ENCODE measurements at regions not wholly inside any gene's neighbourhood (a gene's known extent, or its start where the extent isn't known, plus 50 kb on each side); places are given as distances from the start of the nearest gene placed in this dataset.

DNA sequence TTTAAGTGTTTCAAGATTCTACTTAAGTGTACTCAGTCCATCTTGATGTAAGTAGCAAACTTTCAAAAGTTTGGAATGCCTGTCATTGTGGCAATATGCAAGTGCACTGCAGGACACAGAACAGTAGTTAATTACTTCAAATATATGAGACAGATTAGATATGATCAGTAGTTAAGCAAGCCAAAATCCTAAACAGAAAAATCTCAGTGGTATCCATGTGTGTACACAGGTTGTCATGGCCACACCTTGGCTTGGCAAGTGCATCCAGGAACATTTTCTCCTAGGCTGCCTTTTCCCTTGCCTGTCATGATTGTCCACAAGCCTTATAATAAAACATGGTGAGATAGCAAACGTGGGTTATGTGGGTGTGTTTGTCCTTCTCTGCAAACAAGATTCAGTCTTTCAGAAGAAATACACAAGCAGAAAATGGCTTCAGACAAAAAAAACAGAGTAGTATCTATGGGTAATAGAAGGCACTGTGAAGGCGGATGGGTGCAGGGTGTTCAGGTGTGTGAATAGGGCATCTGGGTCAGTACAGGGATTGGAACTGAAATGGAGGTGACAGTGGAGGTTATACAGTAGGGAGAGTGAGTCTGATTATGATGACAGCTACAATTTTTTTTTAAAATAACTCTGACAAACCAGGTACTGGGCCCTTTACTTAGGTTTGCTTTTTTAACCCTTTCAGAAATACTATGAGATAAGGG lies 229.0 kb upstream of the LRIG1 start:
- Histone ChIP-seq H3K4me3 (ENCODE audit: low read length) (no peak overlapping the region), H3K4me2 (ENCODE audit: low read length) (no peak overlapping the region), H3K9ac (ENCODE audit: low read depth, low read length) (no peak overlapping the region), H3K9me3 (replicated peaks; ENCODE audit: low read length) (no peaks in the 10 kb centered on the region), H3K27me3 (ENCODE audit: control insufficient read depth, insufficient read depth, low read length) (no peaks in the 10 kb centered on the region), H3K36me3 (ENCODE audit: insufficient read depth, low read length) (no peaks in the 10 kb centered on the region), H3K4me1 (ENCODE audit: control insufficient read depth, insufficient read depth, low read length) (no peaks in the 10 kb centered on the region)

DNA sequence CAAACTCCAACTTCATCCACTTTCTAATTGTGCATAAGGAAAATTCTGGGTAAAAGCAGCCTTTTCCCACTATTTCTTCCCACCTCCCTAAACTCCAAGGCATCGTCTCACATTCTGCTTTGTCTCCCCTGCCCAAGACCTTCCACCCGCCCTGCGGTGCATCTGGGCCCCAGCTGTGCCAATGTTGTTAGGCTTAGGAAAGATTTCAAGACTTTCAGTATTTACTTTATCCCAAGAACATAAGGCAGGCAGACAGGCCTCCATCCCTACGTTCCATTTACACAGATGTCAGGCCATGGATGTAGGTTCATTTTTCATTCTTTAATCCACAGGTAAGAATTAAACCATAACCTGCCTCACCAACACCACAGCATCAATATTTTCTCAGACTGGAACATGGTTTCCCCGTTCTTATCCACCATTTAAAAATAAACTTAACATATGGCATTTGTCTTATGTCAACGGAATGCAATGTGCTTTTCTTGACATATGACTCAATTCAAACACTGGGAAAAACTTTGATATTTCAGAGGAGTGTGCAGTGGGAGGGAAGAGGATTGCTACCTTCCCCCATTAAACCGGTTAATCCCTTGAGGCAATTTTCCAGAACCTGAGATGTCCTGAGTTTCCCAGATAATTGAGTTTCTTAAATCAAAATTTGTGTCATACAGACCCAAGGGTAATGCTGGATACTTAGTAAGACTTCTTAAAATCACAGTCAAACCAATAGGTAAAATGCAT lies 238.0 kb upstream of the LRIG1 start:
- no peak overlapping the region for H3K4me3 ChIP-seq (ENCODE audit: low read length)
- H3K27me3 ChIP-seq (ENCODE audit: control insufficient read depth, insufficient read depth, low read length), result no peaks in the 10 kb centered on the region
- no peak overlapping the region for H3K4me2 ChIP-seq (ENCODE audit: low read length)
- no peak overlapping the region for H3K9ac ChIP-seq (ENCODE audit: low read depth, low read length)
- peaks cover 9% of the 10 kb centered on the region for H3K4me1 ChIP-seq (ENCODE audit: control insufficient read depth, insufficient read depth, low read length)
- H3K9me3 ChIP-seq (replicated peaks; ENCODE audit: low read length), result no peaks in the 10 kb centered on the region
- H3K36me3 ChIP-seq (ENCODE audit: insufficient read depth, low read length), result no peaks in the 10 kb centered on the region

DNA sequence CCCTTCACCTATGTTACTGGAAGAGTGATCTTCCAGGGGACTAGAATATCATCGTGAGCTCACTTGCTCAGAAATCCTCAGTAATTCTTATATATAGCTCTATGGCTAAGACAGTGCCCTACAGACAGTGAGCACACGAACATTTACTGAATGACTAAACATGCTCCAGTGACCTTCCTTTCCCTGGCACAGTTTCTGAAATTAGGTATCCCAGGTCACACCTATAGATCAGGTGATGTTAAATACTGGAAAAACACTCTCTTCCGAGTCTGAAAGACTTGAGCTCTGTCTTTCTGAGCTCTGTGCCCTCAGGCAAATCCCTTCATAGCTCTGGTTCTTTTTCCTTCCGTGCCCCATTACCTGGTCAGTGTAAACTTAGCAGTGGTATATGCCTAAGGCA lies 239.4 kb upstream of the LRIG1 start:
- H3K9me3 ChIP-seq (replicated peaks; ENCODE audit: low read length), result no peaks in the 10 kb centered on the region
- H3K36me3 ChIP-seq (ENCODE audit: insufficient read depth, low read length), result no peaks in the 10 kb centered on the region
- H3K4me3 ChIP-seq (ENCODE audit: low read length), result no peak overlapping the region
- peaks cover 9% of the 10 kb centered on the region for H3K4me1 ChIP-seq (ENCODE audit: control insufficient read depth, insufficient read depth, low read length)
- H3K27me3 ChIP-seq (ENCODE audit: control insufficient read depth, insufficient read depth, low read length), result no peaks in the 10 kb centered on the region
- H3K9ac ChIP-seq (ENCODE audit: low read depth, low read length), result no peak overlapping the region
- no peak overlapping the region for H3K4me2 ChIP-seq (ENCODE audit: low read length)

DNA sequence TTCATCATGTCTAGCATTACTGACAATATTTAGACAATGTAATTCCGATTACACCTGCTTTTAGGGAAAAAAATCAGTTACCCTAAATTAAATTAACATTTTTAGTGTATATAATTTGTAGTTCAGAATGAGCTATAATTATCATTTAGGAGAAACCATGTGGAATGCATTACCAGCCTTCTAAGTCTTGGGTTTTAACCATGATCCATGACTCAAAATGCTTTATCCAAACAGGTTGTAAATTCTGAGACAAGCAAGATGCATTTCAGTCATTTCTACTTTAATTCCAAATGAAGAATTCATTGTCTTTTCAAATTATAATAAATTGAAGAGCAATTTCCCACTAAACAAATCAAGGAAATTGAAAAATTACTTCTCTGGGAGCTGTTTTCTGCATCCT lies 243.7 kb upstream of the LRIG1 start:
- H3K9ac ChIP-seq (ENCODE audit: low read depth, low read length), result no peak overlapping the region
- H3K4me1 ChIP-seq (ENCODE audit: control insufficient read depth, insufficient read depth, low read length), result no peaks in the 10 kb centered on the region

DNA sequence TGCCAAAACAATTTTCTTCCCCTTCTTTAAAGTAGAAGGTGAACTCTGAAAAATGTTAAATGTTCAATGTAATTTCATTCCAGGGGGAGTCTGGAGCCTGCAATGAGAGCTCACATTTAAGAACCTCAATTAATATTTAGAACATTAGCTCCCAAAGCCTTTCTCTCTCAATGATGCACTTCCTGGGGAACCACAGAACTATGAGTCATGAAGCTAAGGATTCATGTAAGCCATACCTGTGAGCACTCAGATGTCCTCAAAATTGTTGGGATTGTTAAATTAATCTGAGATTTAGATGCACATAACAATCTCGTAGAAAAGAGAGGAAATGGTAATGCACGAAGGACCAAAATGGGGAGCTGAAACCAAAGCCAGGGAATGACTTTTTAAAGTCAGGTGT lies 244.2 kb upstream of the LRIG1 start:
- no peak overlapping the region for H3K4me2 ChIP-seq (ENCODE audit: low read length)
- H3K9ac ChIP-seq (ENCODE audit: low read depth, low read length), result no peak overlapping the region
- H3K9me3 ChIP-seq (replicated peaks; ENCODE audit: low read length), result no peaks in the 10 kb centered on the region
- no peaks in the 10 kb centered on the region for H3K36me3 ChIP-seq (ENCODE audit: insufficient read depth, low read length)
- H3K4me1 ChIP-seq (ENCODE audit: control insufficient read depth, insufficient read depth, low read length), result no peaks in the 10 kb centered on the region
- peaks cover 5% of the 10 kb centered on the region for H3K27me3 ChIP-seq (ENCODE audit: control insufficient read depth, insufficient read depth, low read length)
- H3K4me3 ChIP-seq (ENCODE audit: low read length), result no peak overlapping the region

More for the DNA sequence above, 243.7 kb upstream of the LRIG1 start:
- Histone ChIP-seq H3K9me3 (replicated peaks; ENCODE audit: low read length) (no peaks in the 10 kb centered on the region), H3K4me3 (ENCODE audit: low read length) (no peak overlapping the region), H3K36me3 (ENCODE audit: insufficient read depth, low read length) (no peaks in the 10 kb centered on the region), H3K27me3 (ENCODE audit: control insufficient read depth, insufficient read depth, low read length) (peaks cover 5% of the 10 kb centered on the region), H3K4me2 (ENCODE audit: low read length) (no peak overlapping the region)

DNA sequence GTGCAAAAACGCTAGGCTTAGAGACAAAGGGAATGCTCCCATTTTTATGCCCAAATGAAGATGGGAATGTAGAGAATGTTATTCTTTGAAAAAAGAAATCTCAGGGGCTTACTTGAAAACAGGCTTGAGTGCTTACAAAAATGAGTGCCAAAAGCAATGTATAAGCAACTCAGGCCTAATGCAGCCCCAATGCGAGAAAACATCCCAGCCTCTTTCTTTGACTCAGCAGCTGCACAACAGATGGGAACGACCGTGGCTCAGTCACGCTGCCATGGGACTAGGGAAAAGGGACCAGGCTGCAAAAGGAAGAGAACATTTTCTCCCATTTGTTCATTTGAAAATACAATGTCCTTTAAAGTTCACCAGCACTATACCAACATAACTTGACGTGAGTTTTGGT lies 246.4 kb upstream of the LRIG1 start:
- Histone ChIP-seq H3K4me2 (ENCODE audit: low read length) (no peak overlapping the region), H3K9me3 (replicated peaks; ENCODE audit: low read length) (no peaks in the 10 kb centered on the region), H3K4me3 (ENCODE audit: low read length) (no peak overlapping the region), H3K9ac (ENCODE audit: low read depth, low read length) (no peak overlapping the region), H3K36me3 (ENCODE audit: insufficient read depth, low read length) (no peaks in the 10 kb centered on the region), H3K4me1 (ENCODE audit: control insufficient read depth, insufficient read depth, low read length) (no peaks in the 10 kb centered on the region), H3K27me3 (ENCODE audit: control insufficient read depth, insufficient read depth, low read length) (peaks cover 7% of the 10 kb centered on the region)

DNA sequence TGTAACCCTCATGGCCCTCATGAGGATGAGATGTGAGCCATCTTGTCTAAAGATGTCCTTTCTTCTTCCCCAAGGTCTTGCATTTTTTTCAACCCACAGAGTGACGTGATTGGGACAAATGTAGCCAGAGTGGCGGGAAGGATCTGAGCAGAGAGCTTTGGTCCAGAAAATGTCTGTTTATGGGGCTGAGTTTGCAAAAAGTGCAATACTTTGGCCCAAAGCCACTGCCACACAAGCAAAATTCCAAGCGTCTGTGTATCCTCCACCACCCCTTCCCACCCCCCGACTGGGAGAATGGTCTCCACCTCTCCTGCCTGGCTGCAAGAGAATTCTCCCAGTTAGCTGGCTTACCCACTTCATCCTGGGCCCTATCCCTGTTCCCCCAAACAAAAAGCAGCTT lies 246.9 kb upstream of the LRIG1 start:
- Histone ChIP-seq H3K4me1 (ENCODE audit: control insufficient read depth, insufficient read depth, low read length) (no peaks in the 10 kb centered on the region), H3K9ac (ENCODE audit: low read depth, low read length) (no peak overlapping the region), H3K4me2 (ENCODE audit: low read length) (no peak overlapping the region), H3K36me3 (ENCODE audit: insufficient read depth, low read length) (no peaks in the 10 kb centered on the region), H3K4me3 (ENCODE audit: low read length) (no peak overlapping the region), H3K27me3 (ENCODE audit: control insufficient read depth, insufficient read depth, low read length) (peaks cover 7% of the 10 kb centered on the region), H3K9me3 (replicated peaks; ENCODE audit: low read length) (no peaks in the 10 kb centered on the region)

DNA sequence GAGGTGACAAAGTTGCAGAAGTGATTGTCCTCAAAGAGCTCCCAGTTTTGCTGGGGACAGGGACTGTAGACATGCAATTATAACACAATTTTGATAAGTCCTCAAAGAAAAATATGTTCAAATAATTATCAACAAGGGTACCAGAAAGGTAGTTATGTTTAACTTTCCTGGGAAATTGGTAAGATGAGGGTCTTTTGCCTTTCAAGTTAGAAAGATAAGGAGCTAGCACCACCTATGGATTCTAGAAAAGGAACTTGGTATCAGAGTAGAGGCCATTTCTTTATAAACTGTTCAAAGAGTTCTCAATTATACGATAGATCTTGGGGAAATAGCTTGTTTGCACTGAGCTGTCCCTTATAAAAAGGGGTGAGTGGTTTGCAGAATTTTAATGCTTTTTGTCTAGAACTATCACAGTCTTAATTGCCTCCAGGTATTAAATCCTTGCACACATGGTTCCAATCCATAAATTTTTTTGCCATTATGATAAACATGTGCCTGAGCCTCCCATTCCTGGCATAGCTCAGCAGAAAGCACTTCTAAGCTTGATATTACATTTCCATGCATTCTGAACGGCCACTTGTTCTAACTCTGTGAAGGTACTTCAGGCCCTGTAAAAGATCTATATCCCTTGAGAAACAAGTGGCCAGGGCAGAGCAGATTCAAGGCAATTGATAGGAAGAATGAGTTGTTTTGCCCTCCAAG lies 247.5 kb upstream of the LRIG1 start:
- H3K9ac ChIP-seq (ENCODE audit: low read depth, low read length), result no peak overlapping the region
- H3K4me2 ChIP-seq (ENCODE audit: low read length), result no peak overlapping the region
- no peaks in the 10 kb centered on the region for H3K36me3 ChIP-seq (ENCODE audit: insufficient read depth, low read length)
- peaks cover 7% of the 10 kb centered on the region for H3K27me3 ChIP-seq (ENCODE audit: control insufficient read depth, insufficient read depth, low read length)
- no peaks in the 10 kb centered on the region for H3K9me3 ChIP-seq (replicated peaks; ENCODE audit: low read length)
- H3K4me3 ChIP-seq (ENCODE audit: low read length), result no peak overlapping the region
- H3K4me1 ChIP-seq (ENCODE audit: control insufficient read depth, insufficient read depth, low read length), result no peaks in the 10 kb centered on the region

DNA sequence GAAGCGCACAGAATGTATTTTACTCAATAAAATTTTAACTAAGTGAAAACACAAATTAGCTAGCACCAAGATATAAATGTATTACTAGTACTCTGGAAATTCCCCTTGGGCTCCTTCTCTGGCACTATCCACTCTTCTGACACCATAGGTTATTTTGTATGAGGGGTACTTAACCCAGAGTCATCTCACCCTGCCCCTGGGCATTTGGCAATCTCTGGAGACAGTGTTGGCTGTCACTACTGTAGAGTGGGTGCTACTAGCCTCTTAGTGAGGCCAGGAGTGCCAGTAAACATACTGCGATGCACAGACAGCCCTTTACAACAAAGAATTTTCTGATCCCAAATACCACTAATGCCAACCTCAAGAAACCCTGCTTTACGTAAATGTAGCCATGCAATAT lies 246.3 kb upstream of the KBTBD8 start:
- H3K4me1 ChIP-seq (ENCODE audit: control insufficient read depth, insufficient read depth, low read length), result no peaks in the 10 kb centered on the region
- peaks cover 7% of the 10 kb centered on the region for H3K27me3 ChIP-seq (ENCODE audit: control insufficient read depth, insufficient read depth, low read length)
- H3K36me3 ChIP-seq (ENCODE audit: insufficient read depth, low read length), result no peaks in the 10 kb centered on the region
- no peak overlapping the region for H3K9ac ChIP-seq (ENCODE audit: low read depth, low read length)
- H3K4me3 ChIP-seq (ENCODE audit: low read length), result no peak overlapping the region
- no peaks in the 10 kb centered on the region for H3K9me3 ChIP-seq (replicated peaks; ENCODE audit: low read length)
- no peak overlapping the region for H3K4me2 ChIP-seq (ENCODE audit: low read length)

DNA sequence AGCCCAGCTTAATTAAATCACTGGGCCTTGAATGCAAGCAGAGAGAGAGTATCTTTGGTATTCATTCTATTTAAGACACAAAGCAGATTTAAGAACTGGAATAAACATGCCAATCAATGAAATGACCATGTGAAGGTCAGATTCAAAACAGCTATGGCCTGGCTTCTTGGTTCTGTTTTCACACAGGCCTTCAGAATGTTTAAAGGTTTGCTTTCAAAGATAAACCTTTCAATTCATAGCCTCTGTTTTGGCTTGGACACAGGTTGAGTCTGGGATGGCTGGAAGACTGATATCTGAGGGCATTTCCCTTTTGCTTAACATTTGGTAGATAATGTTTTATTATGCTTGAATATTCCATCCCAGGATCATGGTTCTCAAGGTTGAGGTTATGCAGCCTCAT lies 244.4 kb upstream of the KBTBD8 start:
- Histone ChIP-seq H3K4me1 (ENCODE audit: control insufficient read depth, insufficient read depth, low read length) (no peaks in the 10 kb centered on the region), H3K4me2 (ENCODE audit: low read length) (no peak overlapping the region), H3K36me3 (ENCODE audit: insufficient read depth, low read length) (no peaks in the 10 kb centered on the region), H3K9me3 (replicated peaks; ENCODE audit: low read length) (no peaks in the 10 kb centered on the region), H3K27me3 (ENCODE audit: control insufficient read depth, insufficient read depth, low read length) (peaks cover 4% of the 10 kb centered on the region), H3K4me3 (ENCODE audit: low read length) (no peak overlapping the region), H3K9ac (ENCODE audit: low read depth, low read length) (no peak overlapping the region)

DNA sequence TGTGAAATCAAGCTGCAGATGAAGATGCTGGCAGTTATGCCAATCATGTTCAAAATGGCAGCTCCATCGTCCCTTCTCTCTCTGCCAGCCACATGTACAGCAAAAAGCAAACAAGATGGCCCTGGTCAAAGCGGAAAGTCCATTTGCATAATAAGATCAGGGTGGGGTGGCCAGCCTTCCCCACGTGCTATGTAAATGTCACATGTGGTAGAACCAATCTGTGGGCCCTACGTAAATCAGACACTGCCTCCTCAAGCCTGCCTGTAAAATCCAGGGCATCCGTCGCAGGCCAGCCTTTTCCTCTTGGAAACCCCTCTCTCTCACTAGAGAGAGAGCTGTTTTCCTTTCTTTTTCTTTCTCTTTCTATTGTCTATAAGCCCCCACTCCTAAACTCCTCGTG lies 243.5 kb upstream of the KBTBD8 start:
- no peak overlapping the region for H3K9ac ChIP-seq (ENCODE audit: low read depth, low read length)
- H3K9me3 ChIP-seq (replicated peaks; ENCODE audit: low read length), result no peaks in the 10 kb centered on the region
- no peaks in the 10 kb centered on the region for H3K36me3 ChIP-seq (ENCODE audit: insufficient read depth, low read length)
- H3K4me1 ChIP-seq (ENCODE audit: control insufficient read depth, insufficient read depth, low read length), result no peaks in the 10 kb centered on the region
- H3K4me2 ChIP-seq (ENCODE audit: low read length), result no peak overlapping the region
- H3K27me3 ChIP-seq (ENCODE audit: control insufficient read depth, insufficient read depth, low read length), result peaks cover 2% of the 10 kb centered on the region
- no peak overlapping the region for H3K4me3 ChIP-seq (ENCODE audit: low read length)
